ENCODE measurements at regions not wholly inside any gene's neighbourhood (a gene's known extent, or its start where the extent isn't known, plus 50 kb on each side); places are given as distances from the start of the nearest gene placed in this dataset.
A peak's percentile ranks its signal among the peaks of the same experiment; 100 is the strongest.
"Not testable (repeated sequence)": the region's sequence is repeated elsewhere in the genome, so short reads cannot be mapped to it uniquely, and the experiment has no call there.

DNA sequence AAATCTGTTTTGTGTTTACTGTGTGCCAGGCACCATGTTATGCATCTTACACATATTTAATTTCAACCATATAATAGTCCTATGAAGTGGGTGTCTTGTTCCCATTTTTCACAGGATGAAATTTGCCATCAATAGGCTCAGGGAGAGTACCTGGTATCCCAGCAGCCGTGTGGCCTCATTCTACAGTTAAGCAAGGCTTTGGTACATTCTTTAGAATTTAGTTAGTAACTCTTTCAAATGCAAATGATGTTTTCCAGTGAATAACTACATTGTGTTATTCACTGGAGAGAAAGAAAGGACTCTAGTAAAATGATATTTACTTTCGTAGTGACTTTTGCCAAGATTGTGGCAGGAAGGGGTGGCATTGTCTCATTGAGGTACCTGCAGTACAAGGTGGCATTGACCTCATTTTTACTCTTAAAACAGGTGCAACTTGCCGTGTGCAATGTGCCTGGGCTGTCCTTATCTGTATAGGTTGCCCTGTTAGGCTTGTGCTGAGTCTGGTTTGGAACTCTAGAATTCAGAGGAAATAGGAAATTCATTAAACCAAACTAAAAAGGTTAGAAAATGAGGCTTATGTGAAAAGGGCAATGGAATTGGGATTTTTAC lies 117.4 kb upstream of the NBPF8 start:
- H3K36me3 ChIP-seq (ENCODE audit: insufficient read depth, low read length); H3K9me3 Mint-ChIP-seq; POLR2A ChIA-PET; H3K4me3 Mint-ChIP-seq; H3K27me3 ChIP-seq (ENCODE audit: control insufficient read depth in 1 of 2, insufficient read depth in 2 of 2, low read length in 2 of 2); ATAC-seq (ENCODE audit: poor library complexity); intact Hi-C loops (cut with DNase I, micrococcal nuclease); H3K4me3 ChIP-seq (ENCODE audit: low read length); H3K4me1 ChIP-seq (ENCODE audit: insufficient read depth, low read length); H3K27me3 Mint-ChIP-seq; H3K27ac ChIP-seq (ENCODE audit: low read depth in 1 of 2, low read length in 2 of 2); H3K36me3 Mint-ChIP-seq (ENCODE audit: low read depth); DNase-seq; H3K27ac Mint-ChIP-seq; CTCF ChIA-PET; H3K9me3 ChIP-seq (ENCODE audit: control insufficient read depth in 1 of 2, insufficient read depth in 1 of 2, low read length in 2 of 2); H3K4me1 Mint-ChIP-seq (ENCODE audit: low read depth): not testable (repeated sequence)

DNA sequence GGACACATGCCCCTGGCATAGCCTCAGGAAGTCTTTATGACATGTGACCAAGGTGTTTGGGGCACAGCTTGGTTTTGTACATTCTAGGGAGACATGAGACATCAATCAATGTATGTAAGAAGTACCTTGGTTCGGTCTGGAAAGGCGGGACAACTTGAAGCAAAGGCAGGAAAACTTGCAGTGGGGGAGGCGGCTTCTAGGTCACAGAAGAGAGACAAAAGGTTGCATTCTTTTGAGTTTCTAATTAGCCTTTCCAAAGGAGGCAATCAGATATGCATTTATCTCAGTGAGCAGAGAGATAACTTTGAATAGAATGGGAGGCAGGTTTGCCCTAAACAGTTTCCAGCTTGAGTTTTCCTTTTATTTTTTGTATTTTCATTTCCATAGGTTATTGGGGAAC lies 113.8 kb upstream of the SEC22B start:
- H3K36me3 Mint-ChIP-seq (ENCODE audit: low read depth) = not testable (repeated sequence)

DNA sequence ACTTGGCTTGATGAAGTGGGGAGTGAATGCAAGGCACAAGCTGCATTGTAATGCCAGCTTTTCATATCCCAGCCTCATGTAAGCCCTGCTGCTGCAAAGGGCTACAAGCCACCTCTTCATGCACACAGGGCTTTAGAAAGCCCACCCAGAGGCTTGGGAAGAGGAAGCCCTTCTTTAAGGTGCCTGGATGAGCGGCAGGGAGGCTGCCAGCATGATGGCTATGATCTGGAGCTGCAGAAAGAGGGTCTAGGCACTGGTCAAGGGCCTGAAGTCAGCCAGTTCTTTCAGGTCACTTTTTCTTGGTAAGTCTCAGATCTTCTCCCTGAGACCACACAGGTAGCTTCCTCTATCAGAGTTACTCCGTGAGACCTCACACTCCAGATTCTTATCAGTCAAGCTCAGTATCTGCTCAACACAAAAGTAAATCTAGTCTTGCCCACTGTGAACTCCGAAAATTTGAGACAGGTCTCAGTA lies 113.3 kb upstream of the SEC22B start:
- H3K9me3 ChIP-seq (ENCODE audit: control insufficient read depth in 1 of 2, insufficient read depth in 1 of 2, low read length in 2 of 2); H3K4me1 Mint-ChIP-seq (ENCODE audit: low read depth); DNase-seq; intact Hi-C loops (cut with DNase I, micrococcal nuclease); H3K36me3 ChIP-seq (ENCODE audit: insufficient read depth, low read length); CTCF ChIA-PET; H3K4me1 ChIP-seq (ENCODE audit: insufficient read depth, low read length); H3K4me3 ChIP-seq (ENCODE audit: low read length); H3K27ac Mint-ChIP-seq; H3K36me3 Mint-ChIP-seq (ENCODE audit: low read depth); H3K27me3 Mint-ChIP-seq; H3K27me3 ChIP-seq (ENCODE audit: control insufficient read depth in 1 of 2, insufficient read depth in 2 of 2, low read length in 2 of 2); H3K27ac ChIP-seq (ENCODE audit: low read depth in 1 of 2, low read length in 2 of 2); H3K4me3 Mint-ChIP-seq; H3K9me3 Mint-ChIP-seq; POLR2A ChIA-PET: not testable (repeated sequence)
- peak; percentile 5 for ATAC-seq (ENCODE audit: poor library complexity)

More for the DNA sequence above, 113.8 kb upstream of the SEC22B start:
- H3K4me3 Mint-ChIP-seq; H3K4me1 ChIP-seq (ENCODE audit: insufficient read depth, low read length); H3K9me3 Mint-ChIP-seq; H3K27ac ChIP-seq (ENCODE audit: low read depth in 1 of 2, low read length in 2 of 2); H3K27me3 ChIP-seq (ENCODE audit: control insufficient read depth in 1 of 2, insufficient read depth in 2 of 2, low read length in 2 of 2); H3K9me3 ChIP-seq (ENCODE audit: control insufficient read depth in 1 of 2, insufficient read depth in 1 of 2, low read length in 2 of 2); H3K27ac Mint-ChIP-seq; H3K36me3 ChIP-seq (ENCODE audit: insufficient read depth, low read length); CTCF ChIA-PET; H3K4me3 ChIP-seq (ENCODE audit: low read length); H3K27me3 Mint-ChIP-seq; ATAC-seq (ENCODE audit: poor library complexity); POLR2A ChIA-PET; DNase-seq; intact Hi-C loops (cut with DNase I, micrococcal nuclease); H3K4me1 Mint-ChIP-seq (ENCODE audit: low read depth): not testable (repeated sequence)

DNA sequence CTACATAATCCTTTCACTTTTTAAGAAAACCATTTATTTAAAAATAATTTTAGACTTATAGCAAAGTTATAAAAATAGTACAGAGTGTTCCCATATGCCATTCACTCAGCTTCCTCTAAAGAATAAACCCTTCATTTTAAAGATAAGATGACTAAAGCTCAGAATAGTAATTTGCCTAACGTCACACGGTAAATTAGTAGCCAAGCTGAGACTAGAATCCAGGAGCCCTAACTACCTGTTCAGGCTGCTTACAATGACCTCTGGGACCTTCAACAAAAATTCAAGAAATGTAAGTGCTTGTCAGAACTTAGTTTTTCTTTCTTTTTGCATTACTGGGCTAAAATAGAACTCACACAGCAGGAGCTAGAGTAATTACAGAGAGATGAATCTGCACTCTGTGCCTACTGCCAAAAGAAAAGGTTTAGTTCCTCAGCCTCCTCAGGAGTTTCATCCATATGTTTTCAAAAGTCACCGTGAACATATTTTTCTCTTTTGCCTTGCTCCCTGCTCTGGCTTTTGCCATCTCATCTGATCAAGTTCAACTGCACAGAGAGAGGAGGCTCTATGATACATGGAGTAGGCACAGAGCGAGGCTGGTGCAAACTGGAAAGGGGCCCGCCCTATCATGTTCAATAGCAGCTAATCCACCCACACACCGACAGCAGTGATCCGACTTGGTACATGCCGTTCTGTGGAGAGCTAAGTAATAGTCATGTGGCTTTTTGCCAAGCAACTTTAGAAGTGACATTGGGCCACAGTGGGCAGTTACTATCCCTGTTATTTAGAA lies 112.7 kb upstream of the SEC22B start:
- H3K4me3 ChIP-seq (ENCODE audit: low read length); DNase-seq; H3K4me1 ChIP-seq (ENCODE audit: insufficient read depth, low read length); H3K4me1 Mint-ChIP-seq (ENCODE audit: low read depth); H3K27me3 Mint-ChIP-seq; H3K9me3 Mint-ChIP-seq; H3K36me3 Mint-ChIP-seq (ENCODE audit: low read depth); H3K27ac Mint-ChIP-seq; intact Hi-C loops (cut with DNase I, micrococcal nuclease); H3K27ac ChIP-seq (ENCODE audit: low read depth in 1 of 2, low read length in 2 of 2); CTCF ChIA-PET; H3K27me3 ChIP-seq (ENCODE audit: control insufficient read depth in 1 of 2, insufficient read depth in 2 of 2, low read length in 2 of 2); POLR2A ChIA-PET; H3K4me3 Mint-ChIP-seq; H3K9me3 ChIP-seq (ENCODE audit: control insufficient read depth in 1 of 2, insufficient read depth in 1 of 2, low read length in 2 of 2); H3K36me3 ChIP-seq (ENCODE audit: insufficient read depth, low read length): not testable (repeated sequence)
- ATAC-seq (ENCODE audit: poor library complexity) = peak; percentile 37

DNA sequence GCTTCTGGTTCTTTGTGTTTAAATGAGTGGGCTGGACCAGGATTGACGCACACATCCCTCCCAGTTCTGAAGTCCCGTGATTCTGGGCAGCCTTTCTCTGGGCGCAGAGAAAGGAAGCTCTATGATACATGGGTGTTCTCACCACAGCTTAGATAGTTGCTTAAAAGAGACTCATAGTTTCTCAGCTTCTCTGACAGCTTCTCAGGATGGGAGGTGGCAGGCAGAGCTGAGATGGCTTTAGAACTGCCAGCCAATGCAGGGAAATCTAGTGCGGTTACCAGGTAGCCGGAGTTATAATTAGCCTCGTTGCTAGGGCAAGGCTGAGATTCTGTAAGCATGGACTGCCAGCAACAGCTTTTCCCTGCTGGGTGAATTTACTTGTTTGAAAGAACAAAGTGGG lies 111.8 kb upstream of the SEC22B start:
- peak; percentile 88 for ATAC-seq (ENCODE audit: poor library complexity)
- H3K27ac ChIP-seq (ENCODE audit: low read depth in 1 of 2, low read length in 2 of 2); H3K4me1 Mint-ChIP-seq (ENCODE audit: low read depth); DNase-seq; H3K27me3 Mint-ChIP-seq; H3K27me3 ChIP-seq (ENCODE audit: control insufficient read depth in 1 of 2, insufficient read depth in 2 of 2, low read length in 2 of 2); H3K27ac Mint-ChIP-seq; H3K4me3 Mint-ChIP-seq; H3K9me3 Mint-ChIP-seq; H3K4me3 ChIP-seq (ENCODE audit: low read length); H3K9me3 ChIP-seq (ENCODE audit: control insufficient read depth in 1 of 2, insufficient read depth in 1 of 2, low read length in 2 of 2); H3K36me3 ChIP-seq (ENCODE audit: insufficient read depth, low read length); H3K36me3 Mint-ChIP-seq (ENCODE audit: low read depth); intact Hi-C loops (cut with DNase I, micrococcal nuclease); POLR2A ChIA-PET; H3K4me1 ChIP-seq (ENCODE audit: insufficient read depth, low read length); CTCF ChIA-PET: not testable (repeated sequence)

DNA sequence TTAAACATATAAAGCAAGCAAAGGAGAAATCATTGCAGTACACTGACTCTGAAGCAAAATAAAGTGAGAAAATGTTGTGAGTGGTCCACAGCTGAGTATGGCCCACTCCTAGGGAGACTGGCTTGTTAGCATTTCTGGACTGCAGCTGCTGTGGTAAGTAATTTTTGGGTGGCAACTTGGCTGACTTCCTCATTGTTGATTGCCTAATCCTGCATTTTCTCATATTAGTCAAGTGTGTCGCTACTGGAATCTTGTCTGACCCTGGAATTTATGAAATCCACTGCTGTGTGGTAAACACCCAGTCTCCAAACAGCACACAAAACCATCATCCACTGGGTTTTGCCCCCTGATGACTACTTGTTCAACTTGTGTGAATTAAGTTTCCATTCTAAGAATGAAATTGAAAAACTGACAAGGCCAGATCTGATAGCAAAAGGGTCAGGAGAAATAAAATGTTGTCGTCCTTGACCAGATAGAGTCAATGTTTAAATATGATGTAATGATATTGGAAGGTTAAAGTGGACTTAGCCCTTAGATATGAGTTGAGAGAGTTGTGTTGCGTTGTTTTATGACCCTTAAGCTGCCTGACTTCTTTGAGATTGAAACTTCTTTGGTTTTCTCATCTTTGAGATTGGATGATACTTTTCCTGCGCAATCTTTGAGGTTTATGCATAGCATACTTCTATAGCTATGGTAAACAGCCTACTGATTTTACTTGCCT lies 106.6 kb upstream of the SEC22B start:
- H3K27ac ChIP-seq (ENCODE audit: low read depth in 1 of 2, low read length in 2 of 2); DNase-seq; H3K27ac Mint-ChIP-seq; H3K4me1 ChIP-seq (ENCODE audit: insufficient read depth, low read length); H3K4me3 Mint-ChIP-seq; H3K36me3 ChIP-seq (ENCODE audit: insufficient read depth, low read length); H3K36me3 Mint-ChIP-seq (ENCODE audit: low read depth); ATAC-seq (ENCODE audit: poor library complexity); H3K27me3 ChIP-seq (ENCODE audit: control insufficient read depth in 1 of 2, insufficient read depth in 2 of 2, low read length in 2 of 2); H3K4me3 ChIP-seq (ENCODE audit: low read length); CTCF ChIA-PET; H3K27me3 Mint-ChIP-seq; POLR2A ChIA-PET; H3K4me1 Mint-ChIP-seq (ENCODE audit: low read depth); H3K9me3 ChIP-seq (ENCODE audit: control insufficient read depth in 1 of 2, insufficient read depth in 1 of 2, low read length in 2 of 2); H3K9me3 Mint-ChIP-seq; intact Hi-C loops (cut with DNase I, micrococcal nuclease): not testable (repeated sequence)

DNA sequence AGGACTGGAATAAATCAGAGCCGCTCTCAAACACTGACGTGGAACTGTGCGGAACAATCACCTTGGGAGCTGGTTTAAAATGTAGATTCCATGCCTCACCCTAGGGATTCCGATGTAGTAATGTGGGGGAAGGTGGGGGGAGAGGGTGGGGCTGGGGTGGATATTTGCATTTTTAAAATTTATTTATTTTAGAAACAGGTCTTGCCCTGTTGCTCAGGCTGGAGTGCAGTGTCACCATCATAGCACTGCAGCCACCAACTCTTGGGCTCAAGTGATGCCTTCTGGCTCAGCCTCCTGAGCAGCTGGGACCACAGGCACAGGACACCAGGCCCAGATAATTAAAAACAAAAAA lies 101.9 kb upstream of the SEC22B start:
- H3K9me3 ChIP-seq (ENCODE audit: control insufficient read depth in 1 of 2, insufficient read depth in 1 of 2, low read length in 2 of 2); ATAC-seq (ENCODE audit: poor library complexity); H3K27ac Mint-ChIP-seq; DNase-seq; POLR2A ChIA-PET; H3K36me3 Mint-ChIP-seq (ENCODE audit: low read depth); H3K9me3 Mint-ChIP-seq; H3K4me3 Mint-ChIP-seq; H3K27ac ChIP-seq (ENCODE audit: low read depth in 1 of 2, low read length in 2 of 2); CTCF ChIA-PET; intact Hi-C loops (cut with DNase I, micrococcal nuclease); H3K27me3 ChIP-seq (ENCODE audit: control insufficient read depth in 1 of 2, insufficient read depth in 2 of 2, low read length in 2 of 2); H3K4me3 ChIP-seq (ENCODE audit: low read length); H3K4me1 ChIP-seq (ENCODE audit: insufficient read depth, low read length); H3K4me1 Mint-ChIP-seq (ENCODE audit: low read depth); H3K27me3 Mint-ChIP-seq; H3K36me3 ChIP-seq (ENCODE audit: insufficient read depth, low read length): not testable (repeated sequence)
